Prostate gland (tissue), 2 donors: ENCODE measurements at regions not wholly inside any gene's neighbourhood (a gene's known extent, or its start where the extent isn't known, plus 50 kb on each side); places are given as distances from the start of the nearest gene placed in this dataset.

ENCODE experiments used
- POLR2A ChIP-seq: fragments of 450-650 bp; IDR thresholded peaks from one replicate; pipeline ENCODE4 v1.6.1; 2016; ENCODE audit warnings: antibody characterized with exemption, mild to moderate bottlenecking
- TF ChIP-seq, protein P1 (sequence below), 4 experiments: fragments of 200-600 bp in 2 of 4; fragments of 450-650 bp in 2 of 4; sonication (generic) in 2 of 4; IDR thresholded peaks; 1 replicate in 3 of 4; 2 replicates in 1 of 4; pipeline ENCODE4 v1.5.1; 2016 to 2019; ENCODE audit warnings: antibody characterized with exemption in 4 of 4, mild to moderate bottlenecking in 2 of 4, moderate library complexity in 2 of 4

GRCh38 chr2:136714452-136714951 lies 50.8 kb upstream of the THSD7B start:
- TF ChIP-seq, protein P1, sequence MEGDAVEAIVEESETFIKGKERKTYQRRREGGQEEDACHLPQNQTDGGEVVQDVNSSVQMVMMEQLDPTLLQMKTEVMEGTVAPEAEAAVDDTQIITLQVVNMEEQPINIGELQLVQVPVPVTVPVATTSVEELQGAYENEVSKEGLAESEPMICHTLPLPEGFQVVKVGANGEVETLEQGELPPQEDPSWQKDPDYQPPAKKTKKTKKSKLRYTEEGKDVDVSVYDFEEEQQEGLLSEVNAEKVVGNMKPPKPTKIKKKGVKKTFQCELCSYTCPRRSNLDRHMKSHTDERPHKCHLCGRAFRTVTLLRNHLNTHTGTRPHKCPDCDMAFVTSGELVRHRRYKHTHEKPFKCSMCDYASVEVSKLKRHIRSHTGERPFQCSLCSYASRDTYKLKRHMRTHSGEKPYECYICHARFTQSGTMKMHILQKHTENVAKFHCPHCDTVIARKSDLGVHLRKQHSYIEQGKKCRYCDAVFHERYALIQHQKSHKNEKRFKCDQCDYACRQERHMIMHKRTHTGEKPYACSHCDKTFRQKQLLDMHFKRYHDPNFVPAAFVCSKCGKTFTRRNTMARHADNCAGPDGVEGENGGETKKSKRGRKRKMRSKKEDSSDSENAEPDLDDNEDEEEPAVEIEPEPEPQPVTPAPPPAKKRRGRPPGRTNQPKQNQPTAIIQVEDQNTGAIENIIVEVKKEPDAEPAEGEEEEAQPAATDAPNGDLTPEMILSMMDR (IDR thresholded peaks at IDR 0.05), result no peak
- no peak for TF ChIP-seq POLR2A
